Fibroblast of pulmonary artery (primary cell): ENCODE measurements at regions not wholly inside any gene's neighbourhood (a gene's known extent, or its start where the extent isn't known, plus 50 kb on each side); places are given as distances from the start of the nearest gene placed in this dataset.

ENCODE experiments used
- DNase-seq: peaks from one replicate; pipeline ENCODE4 v3.0.0-alpha.2; 2010; ENCODE audit warnings: low read depth
- H3K4me3 ChIP-seq: replicated peaks from 2 replicates; pipeline ENCODE4 v1.5.1; 2011; ENCODE audit warnings: low read depth, mild to moderate bottlenecking, control low read depth, low read length, moderate library complexity
- TF ChIP-seq, protein P1 (sequence below): IDR thresholded peaks from 2 replicates; pipeline ENCODE4 v1.5.1; 2011; ENCODE audit warnings: mild to moderate bottlenecking, control low read depth, low read length, inconsistent platforms; ENCODE audit errors: missing control alignments

DNA sequence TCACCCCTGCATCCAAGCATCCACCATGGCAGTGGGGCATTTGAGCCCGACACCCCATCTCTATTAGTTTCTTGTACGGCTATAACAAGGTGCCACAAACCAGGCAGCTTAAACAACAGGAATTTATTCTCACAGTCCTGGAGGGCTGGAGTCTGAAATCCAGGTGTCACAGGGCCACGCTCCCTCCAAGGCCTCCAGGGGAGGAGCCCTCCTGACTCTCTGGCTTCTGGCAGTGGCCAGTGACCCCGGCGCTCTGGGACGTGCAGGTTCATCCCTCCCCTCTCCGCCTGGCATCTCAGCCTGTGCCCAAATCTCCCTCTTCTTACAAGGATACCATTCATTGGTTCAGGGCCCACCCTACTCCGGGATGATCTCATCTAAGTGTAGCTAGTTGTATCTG, 394.5 kb upstream of the IRX1 start:
- TF ChIP-seq, protein P1, sequence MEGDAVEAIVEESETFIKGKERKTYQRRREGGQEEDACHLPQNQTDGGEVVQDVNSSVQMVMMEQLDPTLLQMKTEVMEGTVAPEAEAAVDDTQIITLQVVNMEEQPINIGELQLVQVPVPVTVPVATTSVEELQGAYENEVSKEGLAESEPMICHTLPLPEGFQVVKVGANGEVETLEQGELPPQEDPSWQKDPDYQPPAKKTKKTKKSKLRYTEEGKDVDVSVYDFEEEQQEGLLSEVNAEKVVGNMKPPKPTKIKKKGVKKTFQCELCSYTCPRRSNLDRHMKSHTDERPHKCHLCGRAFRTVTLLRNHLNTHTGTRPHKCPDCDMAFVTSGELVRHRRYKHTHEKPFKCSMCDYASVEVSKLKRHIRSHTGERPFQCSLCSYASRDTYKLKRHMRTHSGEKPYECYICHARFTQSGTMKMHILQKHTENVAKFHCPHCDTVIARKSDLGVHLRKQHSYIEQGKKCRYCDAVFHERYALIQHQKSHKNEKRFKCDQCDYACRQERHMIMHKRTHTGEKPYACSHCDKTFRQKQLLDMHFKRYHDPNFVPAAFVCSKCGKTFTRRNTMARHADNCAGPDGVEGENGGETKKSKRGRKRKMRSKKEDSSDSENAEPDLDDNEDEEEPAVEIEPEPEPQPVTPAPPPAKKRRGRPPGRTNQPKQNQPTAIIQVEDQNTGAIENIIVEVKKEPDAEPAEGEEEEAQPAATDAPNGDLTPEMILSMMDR = no peak
- DNase-seq = no peak
- no peak overlapping the region for H3K4me3 ChIP-seq

DNA sequence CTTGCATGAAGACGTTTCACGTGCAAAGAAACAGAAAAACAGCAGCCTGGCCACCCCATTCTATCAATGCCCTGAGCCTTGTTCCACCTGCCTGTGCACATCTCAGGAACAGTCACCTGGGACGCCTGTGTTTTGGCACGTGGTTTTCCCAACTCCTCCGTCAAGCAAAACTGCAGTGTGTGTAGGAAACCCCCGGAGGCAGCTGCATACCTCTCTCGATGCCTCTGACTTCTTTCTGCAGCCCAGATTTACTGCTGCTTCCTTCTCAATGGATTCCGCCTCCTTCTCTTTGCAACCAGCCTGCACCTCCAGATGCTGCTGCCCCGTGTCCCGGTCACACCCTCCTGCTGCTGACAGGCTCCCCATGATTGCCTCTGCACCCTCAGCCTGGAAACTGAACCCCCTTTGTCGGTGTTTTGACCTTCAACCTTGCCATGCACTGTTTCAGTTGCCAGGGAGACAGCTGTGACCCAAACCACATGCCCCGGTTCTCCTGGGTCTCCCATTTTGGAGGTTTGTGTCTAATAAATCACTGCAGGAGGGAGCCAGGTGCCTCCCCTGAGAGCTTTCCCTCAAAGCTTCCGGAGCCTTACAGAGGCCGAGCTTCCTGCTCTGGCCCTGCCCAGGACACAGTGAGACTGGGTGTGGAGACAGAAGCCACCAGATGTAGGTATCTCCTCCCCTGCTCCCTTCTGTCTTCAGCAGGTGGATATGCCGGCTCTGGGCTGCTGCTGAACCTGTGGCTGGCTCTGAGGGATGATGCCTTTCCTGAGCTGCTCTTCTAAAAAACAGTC, 395.5 kb upstream of the IRX1 start:
- TF ChIP-seq, protein P1 = no peak

DNA sequence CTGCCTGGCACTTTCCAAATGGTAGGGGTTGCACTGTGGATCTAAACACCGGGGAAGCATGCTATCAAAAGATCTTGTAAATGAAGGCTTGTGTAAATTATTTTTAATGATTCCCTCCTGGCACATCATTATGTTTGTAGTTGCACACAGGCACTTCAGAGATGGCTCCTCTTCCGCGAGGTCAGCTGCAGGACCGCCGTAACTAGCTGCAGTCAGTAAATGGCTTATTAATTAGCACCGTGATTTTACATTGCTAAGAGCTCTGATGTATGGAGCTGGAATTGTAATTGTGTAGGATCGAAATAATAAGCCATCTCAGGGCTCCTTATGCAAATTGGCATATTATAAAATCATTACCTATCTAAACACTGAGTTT, 397.6 kb upstream of the IRX1 start:
- DNase-seq = no peak
- TF ChIP-seq, protein P1 = no peak
- no peak overlapping the region for H3K4me3 ChIP-seq

More for the DNA sequence above, 395.5 kb upstream of the IRX1 start:
- no peak for DNase-seq
- no peak overlapping the region for H3K4me3 ChIP-seq

DNA sequence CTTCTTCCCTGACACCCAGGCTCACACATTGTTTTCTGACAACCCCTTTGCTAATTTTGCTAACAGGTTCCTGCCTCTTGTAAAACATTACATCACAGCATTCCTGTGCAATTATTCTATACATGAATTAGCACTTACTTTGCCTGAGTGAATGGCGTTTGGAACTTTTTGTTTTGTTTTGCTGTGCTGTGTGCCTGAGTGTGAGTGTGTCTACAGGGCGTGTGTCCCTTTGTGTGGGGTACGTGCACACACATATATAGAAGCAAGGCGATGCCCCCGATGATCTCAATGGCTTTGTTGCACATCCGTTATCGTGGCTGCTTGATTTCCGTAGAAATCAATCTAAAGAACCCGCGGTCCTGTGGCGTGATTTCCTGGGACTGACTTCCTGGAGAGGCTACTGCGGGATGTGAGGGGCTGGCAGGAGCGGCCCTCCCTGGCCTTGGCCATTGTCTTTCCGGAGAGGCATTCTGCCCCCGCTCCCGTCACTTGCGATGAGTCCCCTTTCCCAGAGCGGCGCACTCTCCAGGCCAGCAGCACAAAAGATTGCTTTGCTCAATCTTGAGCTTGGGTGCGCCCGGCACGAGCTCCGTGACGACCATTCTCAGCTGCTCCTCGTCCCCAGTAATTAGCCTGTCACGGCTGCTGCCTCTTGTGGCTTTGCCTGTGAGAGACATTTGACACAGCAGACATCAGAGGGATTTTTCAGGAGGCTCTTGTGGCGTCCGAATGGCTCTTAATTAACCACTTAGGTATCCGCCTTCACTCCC, 398.1 kb upstream of the IRX1 start:
- no peak overlapping the region for H3K4me3 ChIP-seq
- TF ChIP-seq, protein P1 = no peak
- no peak for DNase-seq

DNA sequence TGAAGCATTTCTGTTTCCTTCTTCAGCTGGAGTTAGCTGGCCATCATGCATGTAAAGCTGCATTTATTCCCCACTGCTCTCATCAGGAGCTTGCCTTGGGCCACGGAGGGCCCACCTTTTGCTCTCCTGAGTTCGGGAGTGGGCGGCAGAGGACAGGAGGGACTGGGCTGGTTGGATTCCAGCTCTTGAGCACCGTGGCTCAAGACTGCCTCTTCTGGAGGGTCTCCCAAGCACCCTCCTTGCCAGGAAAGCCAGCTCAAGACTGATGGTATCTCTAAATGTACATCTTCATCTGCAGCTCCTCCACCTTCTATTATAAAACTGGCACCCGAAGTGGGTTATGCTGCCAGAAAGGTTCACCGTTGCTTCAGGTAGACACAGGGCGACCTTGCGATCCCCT, 399.6 kb upstream of the IRX1 start:
- no peak overlapping the region for H3K4me3 ChIP-seq
- DNase-seq = no peak
- TF ChIP-seq, protein P1 = no peak

DNA sequence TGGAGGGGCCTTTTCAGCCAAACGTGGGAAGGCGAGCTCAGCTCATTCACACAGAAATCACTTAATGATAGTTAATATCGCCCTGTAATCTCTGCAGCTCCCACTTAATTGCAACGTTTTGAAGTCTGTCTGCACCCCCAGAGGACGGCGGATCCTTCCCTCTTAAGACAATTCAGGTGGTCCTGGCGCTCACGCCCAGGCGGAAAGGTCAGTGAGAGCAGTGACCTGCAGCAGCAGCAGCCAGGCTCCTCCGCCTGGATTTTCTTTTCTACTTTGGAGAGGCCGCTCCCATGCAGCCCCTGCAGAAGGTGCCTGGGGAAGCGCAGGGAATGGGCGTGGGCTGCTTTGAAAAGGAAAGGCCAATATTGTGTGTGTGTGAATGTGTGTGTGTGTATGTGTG, 400.9 kb upstream of the IRX1 start:
- H3K4me3 ChIP-seq = no peak overlapping the region
- no peak for DNase-seq
- TF ChIP-seq, protein P1 = no peak
